ENCODE measurements at regions not wholly inside any gene's neighbourhood (a gene's known extent, or its start where the extent isn't known, plus 50 kb on each side); places are given as distances from the start of the nearest gene placed in this dataset.

DNA sequence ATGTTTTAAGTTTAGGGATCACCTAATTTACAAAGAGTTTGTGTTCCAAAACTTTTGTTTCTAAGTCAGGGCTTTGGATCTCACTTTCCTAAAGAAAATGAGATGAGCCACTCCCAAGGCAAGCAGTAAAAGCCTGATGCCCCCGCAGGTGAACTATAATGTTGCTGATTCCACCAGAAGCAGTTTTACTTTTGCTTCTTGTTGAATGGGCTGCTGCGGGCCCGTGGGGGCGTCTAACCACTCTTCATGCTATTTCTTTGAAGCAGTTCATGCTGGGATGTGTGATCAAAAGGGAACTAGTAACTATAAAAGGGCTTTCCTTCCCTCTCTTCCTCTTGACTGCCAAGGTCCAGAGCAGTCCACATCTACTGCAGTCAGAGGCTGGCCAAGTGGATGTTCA, 118.7 kb upstream of the NEBL start:
- H3K27ac ChIP-seq, result no peak overlapping the region
- TF ChIP-seq, protein P1, sequence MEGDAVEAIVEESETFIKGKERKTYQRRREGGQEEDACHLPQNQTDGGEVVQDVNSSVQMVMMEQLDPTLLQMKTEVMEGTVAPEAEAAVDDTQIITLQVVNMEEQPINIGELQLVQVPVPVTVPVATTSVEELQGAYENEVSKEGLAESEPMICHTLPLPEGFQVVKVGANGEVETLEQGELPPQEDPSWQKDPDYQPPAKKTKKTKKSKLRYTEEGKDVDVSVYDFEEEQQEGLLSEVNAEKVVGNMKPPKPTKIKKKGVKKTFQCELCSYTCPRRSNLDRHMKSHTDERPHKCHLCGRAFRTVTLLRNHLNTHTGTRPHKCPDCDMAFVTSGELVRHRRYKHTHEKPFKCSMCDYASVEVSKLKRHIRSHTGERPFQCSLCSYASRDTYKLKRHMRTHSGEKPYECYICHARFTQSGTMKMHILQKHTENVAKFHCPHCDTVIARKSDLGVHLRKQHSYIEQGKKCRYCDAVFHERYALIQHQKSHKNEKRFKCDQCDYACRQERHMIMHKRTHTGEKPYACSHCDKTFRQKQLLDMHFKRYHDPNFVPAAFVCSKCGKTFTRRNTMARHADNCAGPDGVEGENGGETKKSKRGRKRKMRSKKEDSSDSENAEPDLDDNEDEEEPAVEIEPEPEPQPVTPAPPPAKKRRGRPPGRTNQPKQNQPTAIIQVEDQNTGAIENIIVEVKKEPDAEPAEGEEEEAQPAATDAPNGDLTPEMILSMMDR (IDR thresholded peaks at IDR 0.05), result no peak
- intact Hi-C loops (cut with DNase I; ENCODE audit: low total_unique reads) (no loop called here), in situ Hi-C loops (cut with MboI; ENCODE audit: low pct_ligation_motif_present in 1 of 4, low pct_unique_long_range_greater_than_20kb in 1 of 4, low sequenced_read_pairs in 3 of 4) (no loop called here)
- no peaks in the 10 kb centered on the region for H3K27me3 ChIP-seq
- no peaks in the 10 kb centered on the region for H3K9me3 ChIP-seq
- 72% methylated on average over 4 of the region's 4 CpGs; no CpG with 5 or more reads in 1 of the 2 donors for WGBS, 2 donors (ENCODE audit: low coverage in 1 of 2)
- no peak for DNase-seq
- H3K4me3 ChIP-seq, result no peak overlapping the region
- H3K4me1 ChIP-seq, result no peaks in the 10 kb centered on the region
- H3K36me3 ChIP-seq, result no peaks in the 10 kb centered on the region

DNA sequence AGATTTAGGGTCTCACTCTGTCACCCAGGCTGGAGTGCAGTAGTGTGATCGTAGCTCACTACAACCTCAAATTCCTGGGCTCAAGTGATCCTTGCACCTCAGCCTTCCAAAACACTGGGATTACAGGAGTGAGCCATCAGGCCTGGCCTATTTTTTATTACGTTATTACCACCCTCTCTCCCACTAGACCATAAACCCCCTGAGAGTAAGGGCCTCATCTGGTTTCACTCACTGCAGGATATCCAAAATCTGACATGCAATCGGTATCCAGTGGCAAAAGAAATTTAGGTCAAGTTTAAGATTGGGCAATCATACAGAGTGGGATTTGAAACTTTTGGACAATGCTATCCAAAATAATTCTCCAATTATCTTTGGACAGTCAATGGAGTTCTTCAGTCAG, 117.0 kb upstream of the NEBL start:
- intact Hi-C loops (cut with DNase I; ENCODE audit: low total_unique reads) (no loop called here), in situ Hi-C loops (cut with MboI; ENCODE audit: low pct_ligation_motif_present in 1 of 4, low pct_unique_long_range_greater_than_20kb in 1 of 4, low sequenced_read_pairs in 3 of 4) (no loop called here)
- H3K27me3 ChIP-seq, result no peaks in the 10 kb centered on the region
- no peaks in the 10 kb centered on the region for H3K9me3 ChIP-seq
- H3K27ac ChIP-seq, result no peak overlapping the region
- H3K36me3 ChIP-seq, result no peaks in the 10 kb centered on the region
- no peaks in the 10 kb centered on the region for H3K4me1 ChIP-seq
- WGBS, 2 donors (ENCODE audit: low coverage in 1 of 2), result 83 to 100% methylated on average over 1 to 3 of the region's 3 CpGs
- DNase-seq, result no peak
- no peak overlapping the region for H3K4me3 ChIP-seq
- TF ChIP-seq POLR2AphosphoS5 (IDR thresholded peaks at IDR 0.05) (no peak), EP300 (IDR thresholded peaks at IDR 0.05; ENCODE audit: low read depth) (no peak), POLR2A (IDR thresholded peaks at IDR 0.05) (no peak)
- TF ChIP-seq, protein P1 (IDR thresholded peaks at IDR 0.05), result no peak

DNA sequence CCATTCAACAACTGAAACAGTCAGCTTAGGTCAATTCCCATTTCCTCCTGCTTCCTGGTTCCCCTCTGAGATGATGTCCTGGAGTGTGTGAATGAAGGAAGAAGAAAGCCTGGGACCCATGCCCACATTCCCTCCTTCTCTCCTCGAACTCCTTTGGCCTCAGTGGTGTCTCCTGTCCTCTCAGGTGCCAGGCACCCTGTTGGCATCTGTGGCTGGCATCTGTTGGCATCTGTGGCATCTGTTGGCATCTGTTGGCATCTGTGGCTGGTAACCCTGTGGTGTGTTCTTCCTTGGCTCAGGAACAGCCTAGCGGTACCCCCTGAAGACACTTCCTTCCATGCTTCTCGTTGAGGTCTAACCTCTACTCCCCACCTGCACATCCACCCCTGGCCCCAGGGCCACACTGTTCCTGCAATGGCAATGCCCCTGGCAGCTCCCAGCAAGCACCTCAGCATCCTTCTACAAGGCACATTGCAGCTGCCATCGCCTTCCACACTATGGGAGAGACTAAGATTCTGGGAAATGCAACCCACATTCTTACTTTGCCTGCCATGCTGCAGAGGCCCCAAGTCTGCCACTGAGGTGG, 114.4 kb upstream of the NEBL start:
- TF ChIP-seq, protein P1 (IDR thresholded peaks at IDR 0.05), result no peak
- no peak for TF ChIP-seq POLR2A (IDR thresholded peaks at IDR 0.05)
- no peak for TF ChIP-seq EP300 (IDR thresholded peaks at IDR 0.05; ENCODE audit: low read depth)
- TF ChIP-seq POLR2AphosphoS5 (IDR thresholded peaks at IDR 0.05), result no peak
- 74 to 100% methylated on average over 1 to 4 of the region's 4 CpGs for WGBS, 2 donors (ENCODE audit: low coverage in 1 of 2)
- DNase-seq, result no peak
- Histone ChIP-seq H3K9me3 (no peaks in the 10 kb centered on the region), H3K36me3 (no peaks in the 10 kb centered on the region), H3K4me3 (no peak overlapping the region), H3K27ac (no peak overlapping the region), H3K27me3 (no peaks in the 10 kb centered on the region), H3K4me1 (no peaks in the 10 kb centered on the region)
- in situ Hi-C loops (cut with MboI; ENCODE audit: low pct_ligation_motif_present in 1 of 4, low pct_unique_long_range_greater_than_20kb in 1 of 4, low sequenced_read_pairs in 3 of 4), result no loop called here
- intact Hi-C loops (cut with DNase I; ENCODE audit: low total_unique reads), result no loop called here

DNA sequence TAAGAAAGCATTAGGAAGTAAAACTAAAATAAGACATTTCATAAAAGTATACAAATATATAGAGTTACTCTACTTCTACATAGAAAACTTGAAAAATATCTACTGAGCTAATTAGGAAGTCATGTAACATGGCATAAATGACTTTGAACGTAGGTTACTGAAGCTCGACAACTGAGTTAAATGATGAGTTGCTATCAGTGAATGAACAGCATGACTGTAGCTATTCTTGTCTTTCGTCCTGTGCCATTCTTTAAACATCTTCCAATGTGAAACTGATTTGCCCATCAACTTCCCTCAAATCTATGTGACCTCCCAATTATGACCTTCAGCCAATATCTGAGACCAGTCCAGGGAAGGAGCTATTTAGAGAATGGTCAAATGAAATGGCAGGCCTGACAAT, 113.5 kb upstream of the NEBL start:
- Histone ChIP-seq H3K4me3 (no peak overlapping the region), H3K4me1 (no peaks in the 10 kb centered on the region), H3K9me3 (no peaks in the 10 kb centered on the region), H3K27ac (no peak overlapping the region), H3K27me3 (no peaks in the 10 kb centered on the region), H3K36me3 (no peaks in the 10 kb centered on the region)
- no peak for TF ChIP-seq EP300 (IDR thresholded peaks at IDR 0.05; ENCODE audit: low read depth)
- no peak for TF ChIP-seq POLR2A (IDR thresholded peaks at IDR 0.05)
- TF ChIP-seq, protein P1 (IDR thresholded peaks at IDR 0.05), result no peak
- no peak for TF ChIP-seq POLR2AphosphoS5 (IDR thresholded peaks at IDR 0.05)
- intact Hi-C loops (cut with DNase I; ENCODE audit: low total_unique reads) (no loop called here), in situ Hi-C loops (cut with MboI; ENCODE audit: low pct_ligation_motif_present in 1 of 4, low pct_unique_long_range_greater_than_20kb in 1 of 4, low sequenced_read_pairs in 3 of 4) (no loop called here)
- no peak for DNase-seq
- WGBS, 2 donors (ENCODE audit: low coverage in 1 of 2), result 86 to 90% methylated on average over 3 of the region's 3 CpGs
